HCT116 (cell line): ENCODE measurements at regions not wholly inside any gene's neighbourhood (a gene's known extent, or its start where the extent isn't known, plus 50 kb on each side); places are given as distances from the start of the nearest gene placed in this dataset.

Experiments used
- CEBPB ChIP-seq: IDR thresholded peaks from 2 replicates; pipeline ENCODE4 v1.6.1; 2012; ENCODE audit warnings: low read depth
- EZH2 ChIP-seq: fragments of 200-600 bp; sonication (generic); IDR thresholded peaks from 2 replicates; pipeline ENCODE4 v1.6.1; 2017; ENCODE audit warnings: antibody characterized with exemption, mixed run types
- EZH2phosphoT487 ChIP-seq: fragments of 200-600 bp; IDR thresholded peaks from 2 replicates; pipeline ENCODE4 v1.6.1; 2018; ENCODE audit warnings: antibody characterized with exemption, borderline replicate concordance
- JUND ChIP-seq: IDR thresholded peaks from 2 replicates; pipeline ENCODE4 v1.6.1; 2012
- POLR2A ChIP-seq: IDR thresholded peaks from 2 replicates; pipeline ENCODE4 v1.7.0; 2011; ENCODE audit warnings: borderline replicate concordance; ENCODE audit not compliant: insufficient read depth, insufficient read length; ENCODE audit errors: extremely low read depth
- POLR2AphosphoS5 ChIP-seq: IDR thresholded peaks from 2 replicates; pipeline ENCODE4 v1.6.1; 2011; ENCODE audit warnings: mild to moderate bottlenecking, low read depth, low read length, moderate library complexity
- RAD21 ChIP-seq: IDR thresholded peaks from 2 replicates; pipeline ENCODE4 v1.6.1; 2012; ENCODE audit warnings: low read depth, mild to moderate bottlenecking
- SP1 ChIP-seq: IDR thresholded peaks from 2 replicates; pipeline ENCODE4 v1.6.1; 2012; ENCODE audit warnings: low read depth
- SRF ChIP-seq: IDR thresholded peaks from 2 replicates; pipeline ENCODE4 v1.6.1; 2012; ENCODE audit warnings: low read depth
- ZNF274 ChIP-seq: fragments of 200-500 bp; sonication (Bioruptor generic); IDR thresholded peaks from 2 replicates; pipeline ENCODE4 v1.6.1; 2014; ENCODE audit warnings: mild to moderate bottlenecking, low read depth, low read length, inconsistent platforms
- TF ChIP-seq, protein P1 (sequence below), 3 experiments: fragments of 200-600 bp in 1 of 3; sonication (generic) in 1 of 3; IDR thresholded peaks in 2 of 3; conservative IDR thresholded peaks in 1 of 3; 2 replicates each; pipeline ENCODE4 v1.5.1; 2012 to 2017; ENCODE audit warnings: low read depth in 2 of 3, low read length in 2 of 3, antibody characterized with exemption in 1 of 3, borderline replicate concordance in 1 of 3, control low read depth in 1 of 3, mild to moderate bottlenecking in 1 of 3, mixed read lengths in 1 of 3, mixed run types in 1 of 3, moderate library complexity in 1 of 3; ENCODE audit not compliant: insufficient read depth in 1 of 3
- TF ChIP-seq, protein P2 (sequence below): IDR thresholded peaks from 2 replicates; pipeline ENCODE4 v1.6.1; 2012; ENCODE audit warnings: low read depth
- TF ChIP-seq, protein P3 (sequence below): IDR thresholded peaks from 2 replicates; pipeline ENCODE4 v1.6.1; 2012

DNA sequence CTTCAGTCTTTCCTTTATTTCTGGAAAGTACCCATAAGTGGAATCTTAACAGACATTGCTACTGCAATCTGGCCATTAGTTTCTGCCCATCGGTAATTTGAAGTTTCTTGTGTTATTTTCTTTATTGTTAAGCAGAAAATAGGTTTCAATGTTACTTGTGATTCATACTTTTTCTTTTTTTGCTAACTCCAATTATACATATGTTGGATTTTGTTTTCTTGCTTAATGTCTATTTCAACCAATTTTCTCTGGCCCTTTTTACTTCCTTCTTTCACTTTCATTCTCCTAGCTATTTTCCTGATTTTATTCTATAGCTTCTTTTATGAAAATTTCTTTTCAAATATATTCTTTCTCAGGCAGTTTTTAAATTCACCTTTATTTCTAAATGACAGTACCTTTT, 457.4 kb downstream of the TCERG1L start:
- TF ChIP-seq, protein P1, sequence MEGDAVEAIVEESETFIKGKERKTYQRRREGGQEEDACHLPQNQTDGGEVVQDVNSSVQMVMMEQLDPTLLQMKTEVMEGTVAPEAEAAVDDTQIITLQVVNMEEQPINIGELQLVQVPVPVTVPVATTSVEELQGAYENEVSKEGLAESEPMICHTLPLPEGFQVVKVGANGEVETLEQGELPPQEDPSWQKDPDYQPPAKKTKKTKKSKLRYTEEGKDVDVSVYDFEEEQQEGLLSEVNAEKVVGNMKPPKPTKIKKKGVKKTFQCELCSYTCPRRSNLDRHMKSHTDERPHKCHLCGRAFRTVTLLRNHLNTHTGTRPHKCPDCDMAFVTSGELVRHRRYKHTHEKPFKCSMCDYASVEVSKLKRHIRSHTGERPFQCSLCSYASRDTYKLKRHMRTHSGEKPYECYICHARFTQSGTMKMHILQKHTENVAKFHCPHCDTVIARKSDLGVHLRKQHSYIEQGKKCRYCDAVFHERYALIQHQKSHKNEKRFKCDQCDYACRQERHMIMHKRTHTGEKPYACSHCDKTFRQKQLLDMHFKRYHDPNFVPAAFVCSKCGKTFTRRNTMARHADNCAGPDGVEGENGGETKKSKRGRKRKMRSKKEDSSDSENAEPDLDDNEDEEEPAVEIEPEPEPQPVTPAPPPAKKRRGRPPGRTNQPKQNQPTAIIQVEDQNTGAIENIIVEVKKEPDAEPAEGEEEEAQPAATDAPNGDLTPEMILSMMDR (IDR thresholded peaks at IDR 0.05 in 2 of 3, conservative IDR thresholded peaks at IDR 0.05 in 1 of 3; ENCODE audit: borderline replicate concordance in 1 of 3, insufficient read depth in 1 of 3, low read depth in 2 of 3, low read length in 2 of 3) = no peak
- TF ChIP-seq EZH2phosphoT487 (no peak), SP1 (no peak), RAD21 (no peak), EZH2 (no peak), POLR2A (no peak), POLR2AphosphoS5 (no peak), CEBPB (no peak), SRF (no peak), ZNF274 (no peak), JUND (no peak)
- TF ChIP-seq, protein P2, sequence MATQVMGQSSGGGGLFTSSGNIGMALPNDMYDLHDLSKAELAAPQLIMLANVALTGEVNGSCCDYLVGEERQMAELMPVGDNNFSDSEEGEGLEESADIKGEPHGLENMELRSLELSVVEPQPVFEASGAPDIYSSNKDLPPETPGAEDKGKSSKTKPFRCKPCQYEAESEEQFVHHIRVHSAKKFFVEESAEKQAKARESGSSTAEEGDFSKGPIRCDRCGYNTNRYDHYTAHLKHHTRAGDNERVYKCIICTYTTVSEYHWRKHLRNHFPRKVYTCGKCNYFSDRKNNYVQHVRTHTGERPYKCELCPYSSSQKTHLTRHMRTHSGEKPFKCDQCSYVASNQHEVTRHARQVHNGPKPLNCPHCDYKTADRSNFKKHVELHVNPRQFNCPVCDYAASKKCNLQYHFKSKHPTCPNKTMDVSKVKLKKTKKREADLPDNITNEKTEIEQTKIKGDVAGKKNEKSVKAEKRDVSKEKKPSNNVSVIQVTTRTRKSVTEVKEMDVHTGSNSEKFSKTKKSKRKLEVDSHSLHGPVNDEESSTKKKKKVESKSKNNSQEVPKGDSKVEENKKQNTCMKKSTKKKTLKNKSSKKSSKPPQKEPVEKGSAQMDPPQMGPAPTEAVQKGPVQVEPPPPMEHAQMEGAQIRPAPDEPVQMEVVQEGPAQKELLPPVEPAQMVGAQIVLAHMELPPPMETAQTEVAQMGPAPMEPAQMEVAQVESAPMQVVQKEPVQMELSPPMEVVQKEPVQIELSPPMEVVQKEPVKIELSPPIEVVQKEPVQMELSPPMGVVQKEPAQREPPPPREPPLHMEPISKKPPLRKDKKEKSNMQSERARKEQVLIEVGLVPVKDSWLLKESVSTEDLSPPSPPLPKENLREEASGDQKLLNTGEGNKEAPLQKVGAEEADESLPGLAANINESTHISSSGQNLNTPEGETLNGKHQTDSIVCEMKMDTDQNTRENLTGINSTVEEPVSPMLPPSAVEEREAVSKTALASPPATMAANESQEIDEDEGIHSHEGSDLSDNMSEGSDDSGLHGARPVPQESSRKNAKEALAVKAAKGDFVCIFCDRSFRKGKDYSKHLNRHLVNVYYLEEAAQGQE = no peak
- TF ChIP-seq, protein P3, sequence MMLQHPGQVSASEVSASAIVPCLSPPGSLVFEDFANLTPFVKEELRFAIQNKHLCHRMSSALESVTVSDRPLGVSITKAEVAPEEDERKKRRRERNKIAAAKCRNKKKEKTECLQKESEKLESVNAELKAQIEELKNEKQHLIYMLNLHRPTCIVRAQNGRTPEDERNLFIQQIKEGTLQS = no peak
